ENCODE measurements at regions not wholly inside any gene's neighbourhood (a gene's known extent, or its start where the extent isn't known, plus 50 kb on each side); places are given as distances from the start of the nearest gene placed in this dataset.

DNA sequence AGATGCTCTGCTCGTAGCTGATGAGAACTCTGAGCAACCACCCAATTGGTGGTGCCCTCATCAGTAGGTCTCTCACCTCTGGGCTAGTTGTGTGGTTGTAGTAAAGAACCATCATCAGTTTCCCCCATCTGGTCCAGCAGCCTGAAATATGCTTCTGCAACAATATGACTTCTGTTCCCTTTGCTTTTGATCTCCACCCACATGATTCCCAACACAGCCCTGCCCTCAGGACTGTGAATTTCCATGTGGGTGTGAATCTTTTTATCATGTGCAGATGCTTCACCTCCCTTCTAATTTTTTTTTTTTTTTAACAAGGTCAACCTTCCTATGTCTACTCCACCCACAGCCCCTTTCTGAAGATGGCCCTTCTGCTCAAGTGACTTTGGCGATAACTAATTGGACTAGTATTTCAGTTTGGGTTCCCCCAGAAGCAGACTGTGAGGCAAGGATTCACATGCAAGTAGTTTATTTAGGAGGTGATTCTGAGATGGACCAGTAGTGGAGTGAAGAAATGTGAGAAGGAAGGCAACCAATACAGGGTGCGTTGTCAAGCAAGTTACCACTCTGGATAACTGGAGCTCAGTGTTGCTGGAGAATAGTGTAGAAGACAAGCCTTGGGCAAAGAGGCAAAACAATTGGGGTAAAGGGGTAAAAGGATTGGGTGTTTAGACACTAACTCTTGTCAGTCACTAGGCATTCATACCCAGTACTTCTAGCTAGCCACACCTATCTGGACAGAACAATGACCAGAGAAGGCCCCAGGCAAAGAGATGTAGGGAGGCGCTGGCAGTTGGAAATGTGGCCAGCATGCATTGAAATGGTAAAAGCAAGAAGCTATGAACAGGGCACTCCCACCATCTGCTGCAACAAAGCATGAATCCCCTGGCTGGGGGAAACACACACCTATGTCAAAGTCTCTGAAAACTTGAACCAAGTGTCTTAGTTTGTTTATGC lies 466.2 kb downstream of the BCOR start:
- Histone ChIP-seq H3K4me1 (no peaks in the 10 kb centered on the region), H3K27ac (no peak overlapping the region), H3K27me3 (no peaks in the 10 kb centered on the region), H3K36me3 (no peaks in the 10 kb centered on the region), H3K4me3 (no peak overlapping the region), H3K9me3 (no peaks in the 10 kb centered on the region)
- no peak for DNase-seq (ENCODE audit: low spot score)
- TF ChIP-seq, protein P1, sequence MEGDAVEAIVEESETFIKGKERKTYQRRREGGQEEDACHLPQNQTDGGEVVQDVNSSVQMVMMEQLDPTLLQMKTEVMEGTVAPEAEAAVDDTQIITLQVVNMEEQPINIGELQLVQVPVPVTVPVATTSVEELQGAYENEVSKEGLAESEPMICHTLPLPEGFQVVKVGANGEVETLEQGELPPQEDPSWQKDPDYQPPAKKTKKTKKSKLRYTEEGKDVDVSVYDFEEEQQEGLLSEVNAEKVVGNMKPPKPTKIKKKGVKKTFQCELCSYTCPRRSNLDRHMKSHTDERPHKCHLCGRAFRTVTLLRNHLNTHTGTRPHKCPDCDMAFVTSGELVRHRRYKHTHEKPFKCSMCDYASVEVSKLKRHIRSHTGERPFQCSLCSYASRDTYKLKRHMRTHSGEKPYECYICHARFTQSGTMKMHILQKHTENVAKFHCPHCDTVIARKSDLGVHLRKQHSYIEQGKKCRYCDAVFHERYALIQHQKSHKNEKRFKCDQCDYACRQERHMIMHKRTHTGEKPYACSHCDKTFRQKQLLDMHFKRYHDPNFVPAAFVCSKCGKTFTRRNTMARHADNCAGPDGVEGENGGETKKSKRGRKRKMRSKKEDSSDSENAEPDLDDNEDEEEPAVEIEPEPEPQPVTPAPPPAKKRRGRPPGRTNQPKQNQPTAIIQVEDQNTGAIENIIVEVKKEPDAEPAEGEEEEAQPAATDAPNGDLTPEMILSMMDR (IDR thresholded peaks at IDR 0.05) = no peak

DNA sequence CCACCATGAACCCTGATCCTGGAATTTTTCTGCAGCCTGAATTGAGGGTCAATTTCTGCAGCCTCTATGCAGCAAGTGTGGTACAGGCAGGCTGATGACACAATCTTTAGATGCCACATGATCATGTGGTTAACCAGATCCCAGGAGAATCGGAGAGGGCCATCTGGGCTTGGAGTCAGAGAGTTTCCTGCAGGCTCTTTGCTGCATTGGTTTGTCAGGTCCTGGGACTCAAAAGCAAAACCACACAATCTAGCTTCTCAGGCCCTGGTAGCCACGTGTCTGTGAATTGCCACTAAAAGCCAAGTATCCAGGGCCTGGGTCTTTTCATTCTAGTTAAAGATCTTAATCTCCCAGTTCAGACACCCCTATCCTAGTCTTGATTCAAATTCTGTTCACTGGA lies 464.5 kb downstream of the BCOR start:
- TF ChIP-seq, protein P1 (IDR thresholded peaks at IDR 0.05) = no peak
- no peaks in the 10 kb centered on the region for H3K4me1 ChIP-seq
- H3K27ac ChIP-seq = no peak overlapping the region
- H3K36me3 ChIP-seq = no peaks in the 10 kb centered on the region
- H3K9me3 ChIP-seq = no peaks in the 10 kb centered on the region
- H3K4me3 ChIP-seq = no peak overlapping the region
- no peak for DNase-seq (ENCODE audit: low spot score)
- no peaks in the 10 kb centered on the region for H3K27me3 ChIP-seq

- TF ChIP-seq, protein P1 (IDR thresholded peaks at IDR 0.05) = no peak
- no peak overlapping the region for H3K27ac ChIP-seq
- H3K27me3 ChIP-seq = no peaks in the 10 kb centered on the region
- no peaks in the 10 kb centered on the region for H3K4me1 ChIP-seq
- H3K36me3 ChIP-seq = no peaks in the 10 kb centered on the region
- H3K9me3 ChIP-seq = no peaks in the 10 kb centered on the region
- DNase-seq (ENCODE audit: low spot score) = no peak
- H3K4me3 ChIP-seq = no peak overlapping the region
These were observed 461.3 kb downstream of the BCOR start for GRCh38 chrX:39636481-39636880.

DNA sequence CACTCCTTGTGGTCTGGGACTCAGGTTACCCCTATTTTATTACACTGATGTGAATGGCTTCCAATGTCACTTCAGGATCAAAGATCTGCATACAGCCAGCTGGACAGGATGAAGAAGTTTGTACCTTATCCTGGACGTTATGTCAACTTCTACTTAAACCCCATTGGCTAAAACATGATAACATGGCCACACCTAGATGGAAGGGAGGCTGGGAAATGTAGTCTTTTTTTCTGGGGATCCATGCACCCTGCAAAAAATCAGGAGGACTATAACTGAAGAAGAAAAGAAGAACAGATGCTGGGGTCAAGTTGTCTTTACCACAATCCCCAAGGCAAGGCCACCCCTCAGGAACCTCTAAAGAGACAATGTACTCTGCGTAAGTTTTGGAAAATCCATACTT lies 459.2 kb downstream of the BCOR start:
- DNase-seq (ENCODE audit: low spot score) = no peak
- Histone ChIP-seq H3K27me3 (no peaks in the 10 kb centered on the region), H3K27ac (no peak overlapping the region), H3K4me1 (no peaks in the 10 kb centered on the region), H3K4me3 (no peak overlapping the region), H3K36me3 (no peaks in the 10 kb centered on the region), H3K9me3 (no peaks in the 10 kb centered on the region)
- TF ChIP-seq, protein P1 (IDR thresholded peaks at IDR 0.05) = no peak

- TF ChIP-seq, protein P1 (IDR thresholded peaks at IDR 0.05) = no peak
- no peaks in the 10 kb centered on the region for H3K27me3 ChIP-seq
- DNase-seq (ENCODE audit: low spot score) = no peak
- no peaks in the 10 kb centered on the region for H3K36me3 ChIP-seq
- no peak overlapping the region for H3K4me3 ChIP-seq
- H3K4me1 ChIP-seq = no peaks in the 10 kb centered on the region
- H3K27ac ChIP-seq = no peak overlapping the region
- no peaks in the 10 kb centered on the region for H3K9me3 ChIP-seq
These were observed 457.9 kb downstream of the BCOR start for GRCh38 chrX:39639871-39640270.

All from right atrium auricular region (tissue), 2 donors.